A673 (cell line): ENCODE measurements at regions not wholly inside any gene's neighbourhood (a gene's known extent, or its start where the extent isn't known, plus 50 kb on each side); places are given as distances from the start of the nearest gene placed in this dataset.

ENCODE experiments used
- EZH2 ChIP-seq: fragments of 200-600 bp; sonication (generic); IDR thresholded peaks from 2 replicates; pipeline ENCODE4 v1.6.1; 2017; ENCODE audit warnings: borderline replicate concordance, low read depth, mild to moderate bottlenecking, mixed read lengths, antibody characterized with exemption, low read length; ENCODE audit not compliant: poor library complexity, severe bottlenecking
- TF ChIP-seq, protein P1 (sequence below): fragments of 300-800, 200-600 bp; sonication (generic); conservative IDR thresholded peaks from 2 replicates; pipeline ENCODE4 v1.5.1; 2017; ENCODE audit warnings: low read depth, mild to moderate bottlenecking, antibody characterized with exemption, low read length, moderate library complexity, mixed read lengths

DNA sequence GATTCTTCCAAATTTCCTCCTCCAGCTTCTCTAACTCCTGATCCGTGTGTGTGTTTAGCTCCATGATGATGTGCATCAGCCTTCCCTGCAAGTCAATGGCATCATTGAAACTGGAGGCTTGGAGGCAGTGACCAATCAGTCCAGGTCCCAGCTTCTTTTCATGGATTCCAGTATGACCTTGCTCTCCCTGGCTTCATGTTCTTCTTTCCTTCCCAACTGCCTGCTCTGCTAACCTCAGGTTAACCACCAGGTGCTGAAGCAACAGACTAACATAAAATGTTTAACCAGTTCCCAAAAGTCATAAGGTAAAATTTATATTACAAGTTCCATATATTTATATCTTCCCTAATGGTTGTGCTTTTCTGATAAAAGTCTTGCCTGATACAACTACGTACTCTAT, 512.8 kb upstream of the EPHA7 start:
- TF ChIP-seq, protein P1, sequence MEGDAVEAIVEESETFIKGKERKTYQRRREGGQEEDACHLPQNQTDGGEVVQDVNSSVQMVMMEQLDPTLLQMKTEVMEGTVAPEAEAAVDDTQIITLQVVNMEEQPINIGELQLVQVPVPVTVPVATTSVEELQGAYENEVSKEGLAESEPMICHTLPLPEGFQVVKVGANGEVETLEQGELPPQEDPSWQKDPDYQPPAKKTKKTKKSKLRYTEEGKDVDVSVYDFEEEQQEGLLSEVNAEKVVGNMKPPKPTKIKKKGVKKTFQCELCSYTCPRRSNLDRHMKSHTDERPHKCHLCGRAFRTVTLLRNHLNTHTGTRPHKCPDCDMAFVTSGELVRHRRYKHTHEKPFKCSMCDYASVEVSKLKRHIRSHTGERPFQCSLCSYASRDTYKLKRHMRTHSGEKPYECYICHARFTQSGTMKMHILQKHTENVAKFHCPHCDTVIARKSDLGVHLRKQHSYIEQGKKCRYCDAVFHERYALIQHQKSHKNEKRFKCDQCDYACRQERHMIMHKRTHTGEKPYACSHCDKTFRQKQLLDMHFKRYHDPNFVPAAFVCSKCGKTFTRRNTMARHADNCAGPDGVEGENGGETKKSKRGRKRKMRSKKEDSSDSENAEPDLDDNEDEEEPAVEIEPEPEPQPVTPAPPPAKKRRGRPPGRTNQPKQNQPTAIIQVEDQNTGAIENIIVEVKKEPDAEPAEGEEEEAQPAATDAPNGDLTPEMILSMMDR, result no peak
- TF ChIP-seq EZH2, result no peak
